ENCODE measurements at regions not wholly inside any gene's neighbourhood (a gene's known extent, or its start where the extent isn't known, plus 50 kb on each side); places are given as distances from the start of the nearest gene placed in this dataset.

GRCh38 chr3:192031941-192032340 lies 571.0 kb downstream of the PYDC2 start:
- Histone ChIP-seq H3K27me3 (ENCODE audit: insufficient read depth, insufficient read length) (no peaks in the 10 kb centered on the region), H3K4me1 (ENCODE audit: insufficient read depth, insufficient read length) (no peaks in the 10 kb centered on the region), H3K9me3 (ENCODE audit: insufficient read depth, low read length) (no peaks in the 10 kb centered on the region), H3K36me3 (ENCODE audit: insufficient read depth, insufficient read length, low read length) (no peaks in the 10 kb centered on the region), H3K4me3 (ENCODE audit: insufficient read length, low read depth) (no peak overlapping the region), H3K9ac (ENCODE audit: insufficient read length, low read depth) (no peak overlapping the region)
- no peak for DNase-seq (ENCODE audit: low read depth, low spot score)
- no peak for TF ChIP-seq ZNF274 (IDR thresholded peaks at IDR 0.05; ENCODE audit: low read depth, low read length)
- no peak for TF ChIP-seq SUZ12 (IDR thresholded peaks at IDR 0.05; ENCODE audit: extremely low read depth, insufficient read depth, insufficient read length)

GRCh38 chr3:192033246-192033645 lies 572.3 kb downstream of the PYDC2 start:
- H3K36me3 ChIP-seq (ENCODE audit: insufficient read depth, insufficient read length, low read length) = no peaks in the 10 kb centered on the region
- TF ChIP-seq ZNF274 (IDR thresholded peaks at IDR 0.05; ENCODE audit: low read depth, low read length) (no peak), SUZ12 (IDR thresholded peaks at IDR 0.05; ENCODE audit: extremely low read depth, insufficient read depth, insufficient read length) (no peak), YY1 (IDR thresholded peaks at IDR 0.05; ENCODE audit: insufficient read depth, insufficient read length) (no peak)
- no peaks in the 10 kb centered on the region for H3K27me3 ChIP-seq (ENCODE audit: insufficient read depth, insufficient read length)

DNA sequence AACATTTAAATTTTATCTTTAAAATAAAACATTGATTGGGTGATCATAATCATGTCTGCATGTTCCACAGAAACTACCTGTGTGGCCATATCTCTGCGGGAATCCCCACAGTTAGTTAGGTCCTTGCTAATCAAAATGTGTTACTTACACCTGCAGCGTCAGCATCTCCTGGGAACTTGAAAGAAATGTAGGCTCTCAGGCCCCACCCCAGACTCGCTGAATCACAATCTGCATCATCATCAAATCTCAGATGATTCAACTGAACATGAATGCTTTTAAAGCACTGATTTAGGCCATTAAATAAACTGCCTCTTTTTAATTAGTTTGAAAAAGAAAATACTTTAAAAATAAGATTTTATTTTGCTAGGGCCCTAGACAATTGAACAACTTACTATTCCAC lies 577.8 kb downstream of the PYDC2 start:
- H3K4me1 ChIP-seq (ENCODE audit: insufficient read depth, insufficient read length) = no peaks in the 10 kb centered on the region
- no peaks in the 10 kb centered on the region for H3K9me3 ChIP-seq (ENCODE audit: insufficient read depth, low read length)
- TF ChIP-seq SUZ12 (IDR thresholded peaks at IDR 0.05; ENCODE audit: extremely low read depth, insufficient read depth, insufficient read length) = no peak
- TF ChIP-seq YY1 (IDR thresholded peaks at IDR 0.05; ENCODE audit: insufficient read depth, insufficient read length) = no peak
- no peak for TF ChIP-seq ZNF274 (IDR thresholded peaks at IDR 0.05; ENCODE audit: low read depth, low read length)
- no peaks in the 10 kb centered on the region for H3K36me3 ChIP-seq (ENCODE audit: insufficient read depth, insufficient read length, low read length)
- no peaks in the 10 kb centered on the region for H3K27me3 ChIP-seq (ENCODE audit: insufficient read depth, insufficient read length)
- no peak overlapping the region for H3K9ac ChIP-seq (ENCODE audit: insufficient read length, low read depth)
- H3K4me3 ChIP-seq (ENCODE audit: insufficient read length, low read depth) = no peak overlapping the region
- DNase-seq (ENCODE audit: low read depth, low spot score) = no peak

More at GRCh38 chr3:192033246-192033645, 572.3 kb downstream of the PYDC2 start:
- Histone ChIP-seq H3K4me3 (ENCODE audit: insufficient read length, low read depth) (no peak overlapping the region), H3K9ac (ENCODE audit: insufficient read length, low read depth) (no peak overlapping the region), H3K9me3 (ENCODE audit: insufficient read depth, low read length) (no peaks in the 10 kb centered on the region), H3K4me1 (ENCODE audit: insufficient read depth, insufficient read length) (no peaks in the 10 kb centered on the region)
- no peak for DNase-seq (ENCODE audit: low read depth, low spot score)

- TF ChIP-seq ZNF274 (IDR thresholded peaks at IDR 0.05; ENCODE audit: low read depth, low read length) = no peak
- TF ChIP-seq YY1 (IDR thresholded peaks at IDR 0.05; ENCODE audit: insufficient read depth, insufficient read length) = no peak
- no peak for TF ChIP-seq SUZ12 (IDR thresholded peaks at IDR 0.05; ENCODE audit: extremely low read depth, insufficient read depth, insufficient read length)
- Histone ChIP-seq H3K36me3 (ENCODE audit: insufficient read depth, insufficient read length, low read length) (no peaks in the 10 kb centered on the region), H3K4me3 (ENCODE audit: insufficient read length, low read depth) (no peak overlapping the region), H3K4me1 (ENCODE audit: insufficient read depth, insufficient read length) (no peaks in the 10 kb centered on the region), H3K9ac (ENCODE audit: insufficient read length, low read depth) (no peak overlapping the region), H3K27me3 (ENCODE audit: insufficient read depth, insufficient read length) (no peaks in the 10 kb centered on the region), H3K9me3 (ENCODE audit: insufficient read depth, low read length) (no peaks in the 10 kb centered on the region)
- DNase-seq (ENCODE audit: low read depth, low spot score) = no peak
These were observed 578.6 kb downstream of the PYDC2 start for GRCh38 chr3:192039593-192039992.

DNA sequence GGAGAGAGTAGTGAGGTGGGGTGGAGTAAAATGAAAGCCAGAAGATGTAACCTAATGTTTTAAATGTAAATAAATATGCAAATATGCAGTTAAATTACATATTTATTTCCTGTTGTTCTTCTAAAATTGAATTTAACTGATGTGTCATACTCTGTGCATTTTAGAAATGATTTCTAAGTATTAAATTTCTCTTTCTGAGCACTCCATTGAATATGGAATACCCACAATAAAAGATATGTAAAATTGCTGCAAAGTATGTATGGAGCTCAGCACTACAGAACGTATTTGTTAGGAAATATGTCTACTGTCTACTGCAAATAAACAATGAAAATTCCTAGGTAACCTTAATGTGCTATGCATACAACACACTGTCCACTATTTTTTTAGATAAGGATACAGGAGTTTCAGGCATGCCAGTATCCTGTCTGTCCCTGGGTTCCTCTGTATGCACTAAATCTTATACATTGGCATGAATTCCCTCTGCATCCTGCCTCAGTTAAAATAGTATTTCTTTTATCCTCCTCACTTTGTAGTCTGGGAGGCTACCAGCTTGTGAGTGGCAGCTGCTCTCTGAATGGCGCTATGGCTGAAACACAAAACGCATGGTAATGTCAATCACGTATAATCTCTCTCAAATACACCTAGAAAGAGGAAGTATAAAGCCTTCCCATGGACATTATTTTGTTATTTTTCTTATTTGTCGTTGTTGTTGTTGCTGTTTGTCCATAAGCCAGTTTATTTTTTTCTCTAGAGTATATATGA lies 579.5 kb downstream of the PYDC2 start:
- Histone ChIP-seq H3K36me3 (ENCODE audit: insufficient read depth, insufficient read length, low read length) (no peaks in the 10 kb centered on the region), H3K9me3 (ENCODE audit: insufficient read depth, low read length) (no peaks in the 10 kb centered on the region), H3K9ac (ENCODE audit: insufficient read length, low read depth) (no peak overlapping the region), H3K27me3 (ENCODE audit: insufficient read depth, insufficient read length) (no peaks in the 10 kb centered on the region), H3K4me1 (ENCODE audit: insufficient read depth, insufficient read length) (no peaks in the 10 kb centered on the region), H3K4me3 (ENCODE audit: insufficient read length, low read depth) (no peak overlapping the region)
- TF ChIP-seq SUZ12 (IDR thresholded peaks at IDR 0.05; ENCODE audit: extremely low read depth, insufficient read depth, insufficient read length) = no peak
- TF ChIP-seq ZNF274 (IDR thresholded peaks at IDR 0.05; ENCODE audit: low read depth, low read length) = no peak
- no peak for TF ChIP-seq YY1 (IDR thresholded peaks at IDR 0.05; ENCODE audit: insufficient read depth, insufficient read length)
- no peak for DNase-seq (ENCODE audit: low read depth, low spot score)

DNA sequence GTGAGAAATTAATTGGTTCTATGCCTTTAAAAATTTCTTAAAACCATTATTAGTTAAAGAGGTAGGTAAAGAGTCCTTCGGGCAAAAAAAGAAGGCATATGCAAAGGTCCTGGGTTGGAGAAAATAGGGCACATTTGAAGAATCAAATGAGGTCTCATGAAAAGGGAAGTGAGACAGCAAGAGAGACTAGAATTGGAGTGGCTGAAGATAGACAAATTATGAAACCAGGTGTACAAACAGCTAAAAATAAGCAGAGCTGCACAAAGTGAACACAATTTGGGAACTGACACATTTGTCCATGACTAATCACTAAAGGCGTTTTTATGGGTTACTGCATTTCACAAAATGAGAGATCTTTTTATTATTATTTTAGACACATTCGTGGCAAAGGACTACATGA lies 581.2 kb downstream of the PYDC2 start:
- no peak overlapping the region for H3K9ac ChIP-seq (ENCODE audit: insufficient read length, low read depth)
- no peaks in the 10 kb centered on the region for H3K27me3 ChIP-seq (ENCODE audit: insufficient read depth, insufficient read length)
- H3K9me3 ChIP-seq (ENCODE audit: insufficient read depth, low read length) = no peaks in the 10 kb centered on the region
- TF ChIP-seq YY1 (IDR thresholded peaks at IDR 0.05; ENCODE audit: insufficient read depth, insufficient read length) (no peak), SUZ12 (IDR thresholded peaks at IDR 0.05; ENCODE audit: extremely low read depth, insufficient read depth, insufficient read length) (no peak), ZNF274 (IDR thresholded peaks at IDR 0.05; ENCODE audit: low read depth, low read length) (no peak)
- no peaks in the 10 kb centered on the region for H3K4me1 ChIP-seq (ENCODE audit: insufficient read depth, insufficient read length)
- no peaks in the 10 kb centered on the region for H3K36me3 ChIP-seq (ENCODE audit: insufficient read depth, insufficient read length, low read length)
- no peak for DNase-seq (ENCODE audit: low read depth, low spot score)
- H3K4me3 ChIP-seq (ENCODE audit: insufficient read length, low read depth) = no peak overlapping the region

DNA sequence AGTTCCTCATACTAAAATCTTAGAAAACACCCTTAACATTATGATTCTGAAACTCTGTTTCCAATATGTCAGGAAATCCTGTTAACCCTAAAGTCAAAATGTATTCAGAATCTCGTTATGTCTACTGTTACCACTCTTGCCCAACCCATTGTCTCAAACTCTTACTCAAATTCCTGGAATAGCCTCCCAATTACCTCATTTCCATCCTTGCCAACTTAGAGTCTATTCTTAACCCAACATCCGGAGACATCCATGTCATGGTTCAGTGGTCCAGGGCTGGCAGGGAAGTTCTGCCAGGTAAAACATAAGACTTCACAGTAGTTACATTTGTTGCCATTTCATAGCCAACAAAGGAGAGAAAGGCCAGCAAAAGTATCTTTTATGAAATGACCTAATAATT lies 593.9 kb downstream of the PYDC2 start:
- no peak for DNase-seq (ENCODE audit: low read depth, low spot score)
- H3K9me3 ChIP-seq (ENCODE audit: insufficient read depth, low read length) = no peaks in the 10 kb centered on the region
- no peak for TF ChIP-seq SUZ12 (IDR thresholded peaks at IDR 0.05; ENCODE audit: extremely low read depth, insufficient read depth, insufficient read length)
- no peak for TF ChIP-seq ZNF274 (IDR thresholded peaks at IDR 0.05; ENCODE audit: low read depth, low read length)
- TF ChIP-seq YY1 (IDR thresholded peaks at IDR 0.05; ENCODE audit: insufficient read depth, insufficient read length) = no peak
- no peak overlapping the region for H3K4me3 ChIP-seq (ENCODE audit: insufficient read length, low read depth)
- H3K36me3 ChIP-seq (ENCODE audit: insufficient read depth, insufficient read length, low read length) = no peaks in the 10 kb centered on the region
- no peak overlapping the region for H3K9ac ChIP-seq (ENCODE audit: insufficient read length, low read depth)
- H3K4me1 ChIP-seq (ENCODE audit: insufficient read depth, insufficient read length) = no peaks in the 10 kb centered on the region
- no peaks in the 10 kb centered on the region for H3K27me3 ChIP-seq (ENCODE audit: insufficient read depth, insufficient read length)

Measured in NT2/D1 (cell line).